NCI-H2107 treated with DMSO at 0.1 percent for 48 hours (cell line): ENCODE measurements at regions not wholly inside any gene's neighbourhood (a gene's known extent, or its start where the extent isn't known, plus 50 kb on each side); places are given as distances from the start of the nearest gene placed in this dataset.
"Not testable (repeated sequence)": the region's sequence is repeated elsewhere in the genome, so short reads cannot be mapped to it uniquely, and the experiment has no call there.

ENCODE experiments used
- DNase-seq: peaks from one replicate; lab custom pipeline; 2025; ENCODE audit not compliant: unreplicated experiment; lab: John Stamatoyannopoulos, UW

DNA sequence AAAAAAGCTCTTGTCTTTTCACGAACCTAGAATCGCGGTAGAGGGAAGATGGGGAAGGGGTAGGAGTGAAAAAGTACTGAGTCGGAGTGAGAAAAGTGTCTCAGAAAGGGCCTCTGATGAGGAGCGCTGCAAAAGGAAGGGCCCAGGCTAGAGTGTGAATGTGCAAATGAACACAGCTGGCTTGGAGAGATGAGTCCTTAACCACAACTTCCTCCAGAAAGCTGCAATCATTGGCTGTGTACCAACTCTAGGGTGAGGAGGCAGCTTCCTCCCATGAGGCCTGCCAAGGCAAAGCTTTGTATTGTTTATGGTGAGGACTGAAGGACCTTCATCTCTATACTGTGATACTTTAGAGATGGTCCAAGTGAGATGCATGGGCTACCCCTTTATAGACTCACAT lies 566.9 kb upstream of the ANO5 start:
- DNase-seq = no peak

GRCh38 chr11:21628641-21629040 lies 564.2 kb upstream of the ANO5 start:
- no peak for DNase-seq

DNA sequence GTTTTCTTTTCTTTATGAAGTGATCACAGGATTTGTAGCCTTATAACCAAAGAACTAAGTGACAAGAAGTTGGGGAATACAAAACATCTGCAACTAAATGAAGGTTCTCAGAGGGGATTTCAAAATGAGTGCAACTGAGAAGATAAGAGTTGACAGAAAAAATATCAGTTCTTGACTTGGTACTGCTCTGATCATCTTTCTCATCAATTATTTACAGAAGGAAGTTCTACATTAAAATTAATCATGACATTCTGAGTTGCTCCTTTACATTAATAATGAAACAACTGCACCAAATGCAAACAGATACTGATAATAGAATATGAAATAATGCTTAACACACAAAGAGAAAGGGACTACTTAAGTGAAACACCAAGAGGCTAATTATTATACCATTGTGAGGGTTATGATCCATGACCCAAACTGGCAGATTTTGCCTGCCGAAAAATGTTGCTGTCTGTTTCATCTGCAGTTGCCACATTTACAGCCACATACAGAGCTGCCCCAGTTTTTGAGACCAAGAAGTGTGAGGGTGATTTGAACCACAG lies 561.9 kb upstream of the ANO5 start:
- DNase-seq = no peak

GRCh38 chr11:21631991-21632390 lies 560.9 kb upstream of the ANO5 start:
- DNase-seq = no peak

DNA sequence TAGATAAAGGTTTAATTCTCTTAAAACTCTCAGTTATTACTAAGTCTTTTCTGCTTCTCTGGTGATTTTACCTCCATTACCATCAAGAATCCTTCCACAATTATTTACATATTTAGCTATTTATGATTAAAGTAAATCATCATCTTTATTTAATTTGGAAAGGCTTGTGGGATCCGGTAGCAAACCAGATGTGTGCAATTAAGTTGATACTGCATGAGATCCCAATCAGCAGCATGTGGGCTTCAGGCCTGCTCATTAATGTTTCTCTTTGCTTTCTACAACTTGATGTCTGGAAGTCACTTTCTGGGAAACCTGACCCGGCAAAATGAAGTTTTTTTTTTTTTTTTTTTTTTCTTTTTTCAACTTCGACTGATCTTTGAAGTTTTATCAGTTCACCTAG lies 558.4 kb upstream of the ANO5 start:
- DNase-seq = no peak

DNA sequence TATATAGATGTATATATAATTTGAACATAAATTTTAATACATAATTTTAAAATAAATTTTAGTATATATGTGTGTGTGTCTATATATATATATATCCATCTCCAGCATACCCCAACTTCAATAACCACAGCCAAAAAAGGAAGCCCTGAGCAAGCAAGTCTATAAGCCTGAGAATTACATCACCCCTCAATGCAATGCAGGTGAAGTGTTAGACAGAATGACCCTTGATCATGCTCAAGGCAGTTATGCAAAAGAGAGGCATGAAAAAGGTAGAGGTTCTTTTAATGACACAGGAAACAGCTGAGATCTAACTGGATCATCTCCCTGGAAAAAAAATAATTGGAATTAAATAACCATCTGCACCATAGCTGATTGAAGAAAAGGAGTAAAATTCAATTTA lies 557.9 kb upstream of the ANO5 start:
- DNase-seq = no peak

DNA sequence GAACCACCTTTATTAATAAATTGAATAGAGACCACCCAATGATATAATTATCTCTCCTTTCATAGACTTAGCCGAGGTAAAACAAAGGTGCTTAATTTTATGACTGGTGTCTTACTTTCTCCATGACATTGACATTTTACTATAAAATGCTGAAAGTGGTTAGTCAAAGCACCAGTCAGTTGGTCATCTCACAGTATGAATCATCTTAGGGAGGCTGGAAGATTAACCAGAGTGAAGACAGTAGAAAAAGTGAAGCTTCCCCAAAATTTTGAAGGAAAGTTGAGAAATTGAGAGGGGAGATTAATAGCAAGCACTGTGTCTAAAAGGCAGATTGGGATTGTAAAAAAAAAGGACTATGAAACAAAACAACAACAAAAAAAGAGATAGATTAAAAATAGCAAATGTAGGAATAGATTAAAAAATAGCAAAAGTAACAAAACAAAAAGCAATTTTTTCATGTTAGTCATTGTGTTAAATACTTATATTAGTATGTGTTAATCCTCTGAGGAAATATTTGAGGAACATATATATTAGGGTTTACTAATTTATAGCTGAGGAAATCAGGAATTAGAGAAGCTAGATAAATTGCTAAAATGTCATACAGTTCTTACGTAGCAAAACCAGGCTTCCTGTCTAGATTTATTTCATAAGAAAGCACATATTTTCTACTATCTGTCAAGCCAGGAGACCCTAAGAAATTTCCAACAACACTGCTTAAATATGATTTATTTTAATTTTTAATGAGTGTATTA lies 557.3 kb upstream of the ANO5 start:
- DNase-seq = no peak

GRCh38 chr11:21636561-21636960 lies 556.3 kb upstream of the ANO5 start:
- no peak for DNase-seq

DNA sequence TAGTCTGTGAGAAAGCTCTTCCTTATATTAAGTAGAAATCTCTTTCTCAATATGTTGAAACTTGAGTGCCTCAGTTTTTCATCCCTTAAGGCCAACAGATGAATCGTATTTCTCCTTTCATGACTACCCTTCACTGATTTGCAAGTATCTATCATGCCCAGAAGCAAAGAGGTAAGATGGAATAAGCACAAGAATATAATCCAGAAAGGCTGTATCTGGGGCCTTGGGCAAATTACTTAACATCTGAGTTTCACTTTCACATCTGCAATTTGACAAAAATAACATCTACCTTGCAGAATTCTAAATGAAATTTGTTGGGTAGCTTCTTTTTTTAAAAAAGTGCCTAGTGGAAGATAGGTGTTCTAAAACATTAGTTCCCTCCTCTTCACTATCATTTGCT lies 552.4 kb upstream of the ANO5 start:
- DNase-seq = no peak

DNA sequence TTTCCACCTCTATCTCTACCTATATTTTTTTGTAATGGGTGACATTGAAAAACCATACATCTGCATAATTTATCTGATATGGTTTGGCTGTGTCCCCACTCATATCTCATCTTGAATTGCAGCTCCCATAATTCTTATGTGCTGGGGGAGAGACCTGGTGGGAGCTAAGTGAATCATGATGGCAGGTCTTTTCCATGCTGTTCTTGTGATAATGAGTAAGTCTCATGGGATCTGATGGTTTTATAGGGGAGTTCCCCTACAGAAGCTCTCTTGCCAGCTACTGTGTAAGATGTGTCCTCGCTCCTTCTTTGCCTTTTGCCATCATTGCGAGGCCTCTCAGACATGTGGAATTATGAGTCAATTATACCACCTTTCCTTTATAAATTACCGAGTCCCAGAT lies 551.0 kb upstream of the ANO5 start:
- DNase-seq = no peak

DNA sequence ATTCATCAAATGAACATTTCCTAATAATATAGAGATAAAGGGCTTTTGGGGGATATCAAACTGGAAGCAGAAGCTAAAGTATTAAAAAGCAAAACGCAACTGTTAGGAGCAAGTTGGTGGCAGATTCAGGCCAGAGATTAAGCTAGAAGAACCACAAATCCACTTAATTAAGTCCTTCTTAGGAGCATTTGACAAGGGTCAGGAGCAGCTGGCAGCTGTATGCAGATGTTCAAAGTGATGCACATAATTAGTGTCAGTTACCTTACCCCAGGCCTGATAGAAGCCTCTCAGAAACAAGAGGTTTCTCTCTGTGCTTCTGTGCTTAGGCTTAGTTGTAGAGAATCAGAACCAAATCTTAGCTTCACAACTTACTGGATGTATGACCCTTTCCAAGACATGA lies 546.5 kb upstream of the ANO5 start:
- no peak for DNase-seq

DNA sequence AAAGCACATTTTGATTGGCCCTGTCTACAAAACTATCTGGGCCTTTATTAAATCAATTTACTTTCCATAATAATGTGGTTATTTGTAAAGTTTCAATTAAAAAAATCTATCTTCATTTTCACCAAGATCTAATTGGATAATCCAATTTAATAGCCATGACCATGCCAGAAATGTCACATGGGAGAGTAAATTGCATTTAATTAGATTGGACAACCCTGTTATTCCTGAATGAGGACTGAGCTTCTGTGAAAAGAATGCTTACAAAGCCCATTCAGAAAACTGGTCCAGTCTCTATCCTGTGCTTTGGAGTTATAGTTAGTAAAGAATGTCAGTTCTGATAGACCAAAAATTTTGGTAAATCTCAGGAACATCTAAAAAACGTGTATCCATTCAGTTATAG lies 541.9 kb upstream of the ANO5 start:
- no peak for DNase-seq

GRCh38 chr11:21653951-21654421 lies 538.9 kb upstream of the ANO5 start:
- peak; percentile 97 for DNase-seq

DNA sequence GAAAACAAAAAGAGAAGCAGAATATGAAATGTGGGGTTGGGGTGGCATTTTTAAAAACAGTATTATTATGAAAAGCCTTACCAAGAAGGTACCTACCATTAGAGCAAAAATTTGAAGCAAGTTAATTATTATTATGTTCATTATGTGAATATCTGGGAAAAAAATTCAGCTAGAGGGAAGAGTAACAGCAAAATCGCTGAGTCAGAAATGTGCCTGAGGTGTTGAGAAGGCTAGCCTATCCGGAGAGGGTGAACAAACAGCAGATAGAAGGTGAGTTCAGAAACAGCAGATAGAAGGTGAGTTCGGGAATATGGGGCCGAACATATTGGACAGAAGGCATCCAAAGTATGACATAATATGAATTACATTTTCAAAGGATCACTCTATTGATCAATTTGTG lies 536.8 kb upstream of the ANO5 start:
- DNase-seq = no peak

DNA sequence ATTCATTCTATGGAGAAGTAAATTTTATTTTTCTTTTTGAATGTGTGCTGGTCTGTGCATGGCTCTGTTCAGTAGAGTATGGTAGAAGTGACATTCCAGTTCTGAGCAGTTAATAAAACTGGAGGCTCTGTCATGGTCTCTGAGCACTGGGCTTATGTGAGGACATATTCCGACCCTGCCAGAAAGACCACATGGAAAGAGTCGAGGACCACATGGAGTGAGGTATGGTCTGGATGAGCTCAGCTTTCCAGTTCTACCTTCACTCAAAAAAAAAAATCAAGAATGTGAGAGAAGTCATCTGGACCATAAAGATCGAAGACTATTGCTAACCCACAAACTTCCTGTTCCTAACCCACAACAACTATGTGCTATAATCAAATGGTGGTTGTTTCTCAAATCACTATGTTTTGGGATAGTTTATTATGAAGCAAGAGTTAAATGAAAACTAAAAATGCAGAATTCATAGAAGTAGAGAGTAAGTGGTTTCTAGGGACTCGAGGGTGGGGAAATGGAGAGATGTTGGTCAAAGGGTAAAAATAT lies 534.2 kb upstream of the ANO5 start:
- no peak for DNase-seq

- not testable (repeated sequence) for DNase-seq
These were observed 533.5 kb upstream of the ANO5 start for GRCh38 chr11:21659377-21659776.

DNA sequence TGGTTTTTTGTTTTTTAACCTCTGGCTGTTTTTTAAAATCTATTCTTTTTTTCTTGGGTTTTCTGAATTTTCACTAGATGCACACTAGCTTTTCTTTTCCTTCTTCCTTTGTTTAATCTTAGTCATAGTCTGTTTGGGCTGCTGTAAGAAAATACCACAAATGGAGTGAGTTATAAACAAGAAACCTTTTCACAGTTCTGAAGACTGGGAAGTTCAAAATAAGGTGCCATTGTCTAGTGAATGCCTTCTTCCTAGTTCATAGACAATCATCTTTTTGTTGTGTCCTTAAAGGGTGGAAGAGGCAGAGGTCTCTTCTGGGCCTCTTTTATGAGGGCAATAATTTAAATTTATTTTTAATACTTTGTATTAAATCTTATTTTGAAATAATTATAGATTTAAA lies 532.9 kb upstream of the ANO5 start:
- DNase-seq = no peak

DNA sequence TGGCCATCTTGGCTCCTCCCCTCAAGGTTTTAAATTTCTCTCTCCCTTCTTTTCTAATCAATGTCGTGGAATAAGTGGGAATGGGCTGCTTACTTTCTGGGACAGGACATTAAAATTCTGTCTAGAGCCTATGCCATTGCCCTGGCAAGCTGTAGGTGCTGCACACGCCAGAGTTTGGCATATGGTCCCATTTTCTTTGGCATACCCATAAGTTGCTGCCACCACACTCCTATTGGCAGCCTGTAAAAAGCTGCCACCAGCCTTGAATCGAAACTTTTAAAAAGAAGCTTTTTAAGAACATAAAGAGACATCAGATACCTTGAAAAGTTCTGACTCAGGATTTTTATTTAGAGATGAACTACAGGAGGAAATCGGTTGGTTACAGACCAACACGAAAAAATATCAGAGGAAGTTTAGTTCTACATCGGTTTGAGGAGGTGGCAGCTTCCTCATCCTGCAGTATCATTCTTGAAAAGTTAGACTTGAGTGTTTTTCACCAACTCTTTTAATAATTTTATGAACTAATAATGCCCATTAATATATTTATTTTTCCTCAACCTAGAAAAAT lies 517.8 kb upstream of the ANO5 start:
- no peak for DNase-seq

DNA sequence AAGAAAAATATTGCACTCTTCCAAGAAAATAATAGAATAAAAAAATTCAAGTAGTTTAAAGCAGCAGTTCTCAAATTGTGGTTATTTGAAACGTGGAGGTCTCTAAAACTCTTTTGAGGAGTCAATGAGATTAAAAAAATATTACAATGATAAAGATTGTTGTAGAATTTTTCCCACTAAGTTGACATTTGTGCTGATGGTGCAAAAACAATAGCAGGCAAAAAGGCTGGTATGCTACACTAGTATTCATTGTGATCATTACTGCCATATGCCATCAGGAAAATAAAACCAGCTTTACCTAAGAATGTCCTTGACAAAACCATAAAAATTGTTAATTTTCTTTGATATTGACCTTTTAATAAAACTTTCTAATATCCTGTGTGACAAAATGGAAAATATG lies 505.2 kb upstream of the ANO5 start:
- DNase-seq = no peak

- no peak for DNase-seq
These were observed 488.3 kb upstream of the ANO5 start for GRCh38 chr11:21704539-21704938.

GRCh38 chr11:21707116-21707739 lies 485.7 kb upstream of the ANO5 start:
- no peak for DNase-seq

GRCh38 chr11:21710809-21711208 lies 482.1 kb upstream of the ANO5 start:
- DNase-seq = peak; percentile 50
